ENCODE measurements at regions not wholly inside any gene's neighbourhood (a gene's known extent, or its start where the extent isn't known, plus 50 kb on each side); places are given as distances from the start of the nearest gene placed in this dataset.

DNA sequence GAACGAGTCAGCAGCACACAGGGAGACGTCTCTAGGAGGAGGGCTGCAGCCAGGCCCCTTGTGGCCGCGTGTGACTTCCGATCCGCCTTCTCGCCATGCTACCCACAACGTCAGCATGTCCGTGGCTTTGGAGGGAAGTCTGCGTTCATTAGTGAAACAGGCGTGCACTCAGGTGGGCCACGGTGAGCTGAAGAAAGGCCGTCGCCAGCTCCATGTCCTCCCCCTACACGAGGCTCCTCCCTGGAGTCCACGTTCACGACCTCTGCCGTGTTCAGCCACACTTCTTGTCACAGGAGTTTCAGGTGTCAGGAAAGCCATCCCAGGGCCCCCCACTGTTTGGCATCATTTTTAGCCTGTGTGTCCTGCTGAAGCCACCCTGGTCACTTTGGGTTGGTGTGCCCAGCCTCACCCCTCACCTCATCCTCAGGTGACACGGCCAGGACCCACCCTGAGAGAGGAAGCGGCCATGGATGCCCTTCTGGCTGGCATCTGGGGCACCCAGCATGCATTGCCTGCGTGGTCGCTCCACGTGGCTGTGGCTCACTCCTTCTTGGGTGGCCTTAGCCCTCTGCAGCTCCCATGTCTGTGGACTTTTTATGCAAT, 310.6 kb upstream of the SHH start:
- 88% methylated on average over 15 of the region's 23 CpGs; no CpG with 5 or more reads in 1 of the 2 experiments for WGBS, 2 experiments (ENCODE audit: extremely low coverage in 2 of 2, insufficient read length in 1 of 2)
- Histone ChIP-seq H4K20me1 (ENCODE audit: insufficient read depth, low read length) (no peaks in the 10 kb centered on the region), H3K4me3 (ENCODE audit: insufficient read depth, low read depth, low read length) (no peak overlapping the region), H2AFZ (replicated peaks; ENCODE audit: low read length, poor library complexity) (no peak overlapping the region), H3K4me1 (ENCODE audit: control insufficient read depth, insufficient read depth, low read length) (no peaks in the 10 kb centered on the region), H2AK9ac (replicated peaks; ENCODE audit: low read depth, low read length, poor library complexity) (no peak overlapping the region), H3K79me1 (ENCODE audit: low read depth in 1 of 2, low read length in 2 of 2) (no peaks in the 10 kb centered on the region), H3K27ac (ENCODE audit: insufficient read depth, low read length) (no peak overlapping the region), H3K27me3 (ENCODE audit: control insufficient read depth, insufficient read depth, low read length) (no peaks in the 10 kb centered on the region), H2BK5ac (ENCODE audit: low read depth, low read length, poor library complexity, severe bottlenecking) (no peak overlapping the region), H4K91ac (ENCODE audit: insufficient read depth, low read depth, low read length) (no peak overlapping the region), H3K4ac (ENCODE audit: low read depth, low read length) (no peak overlapping the region), H4K5ac (ENCODE audit: low read depth, low read length) (no peak overlapping the region), H2BK20ac (ENCODE audit: low read depth, low read length) (no peak overlapping the region), H2AK5ac (ENCODE audit: low read depth, low read length) (no peak overlapping the region), H4K8ac (ENCODE audit: low read depth in 2 of 2, low read length in 2 of 2) (no peak overlapping the region), H3K14ac (replicated peaks; ENCODE audit: low read depth, low read length) (no peak overlapping the region), H3K4me2 (ENCODE audit: low read depth, low read length) (no peak overlapping the region), H3K9ac (ENCODE audit: low read depth, low read length) (no peak overlapping the region), H3K9me1 (ENCODE audit: insufficient read depth, low read length) (no peaks in the 10 kb centered on the region), H3K56ac (ENCODE audit: extremely low read depth, insufficient read depth, low read length) (no peak overlapping the region), H3K9me3 (ENCODE audit: control insufficient read depth, insufficient read depth, low read length) (peaks cover 61% of the 10 kb centered on the region), H3K18ac (ENCODE audit: low read depth, low read length) (no peak overlapping the region), H2BK15ac (ENCODE audit: low read depth, low read length) (no peak overlapping the region), H3K36me3 (ENCODE audit: control insufficient read depth, insufficient read depth, low read length) (no peaks in the 10 kb centered on the region), H2BK120ac (ENCODE audit: low read depth, low read length) (no peak overlapping the region), H3K23ac (ENCODE audit: low read depth, low read length) (no peak overlapping the region)
- dilution Hi-C loops (cut with HindIII; ENCODE audit: low sequenced_read_pairs, unreplicated experiment) (no loop called here), intact Hi-C loops (cut with micrococcal nuclease) (no loop called here), in situ Hi-C loops (cut with MboI; ENCODE audit: low sequenced_read_pairs) (no loop called here)
- TF ChIP-seq POLR2A (IDR thresholded peaks at IDR 0.05; ENCODE audit: low read depth, low read length) (no peak), FOS (IDR thresholded peaks at IDR 0.05; ENCODE audit: low read depth, low read length) (no peak), MXI1 (IDR thresholded peaks at IDR 0.05; ENCODE audit: borderline replicate concordance, low read depth, low read length) (no peak), CHD1 (IDR thresholded peaks at IDR 0.05; ENCODE audit: low read depth, low read length) (no peak), NFE2L2 (IDR thresholded peaks at IDR 0.05; ENCODE audit: low read depth, low read length) (no peak), CEBPB (IDR thresholded peaks at IDR 0.05; ENCODE audit: low read depth, low read length) (no peak), MAZ (IDR thresholded peaks at IDR 0.05; ENCODE audit: borderline replicate concordance, low read depth, low read length) (no peak), BHLHE40 (IDR thresholded peaks at IDR 0.05; ENCODE audit: low read depth, low read length) (no peak), MAFK (IDR thresholded peaks at IDR 0.05; ENCODE audit: low read depth, low read length) (no peak), RCOR1 (IDR thresholded peaks at IDR 0.05; ENCODE audit: insufficient replicate concordance, low read length) (no peak), SMC3 (IDR thresholded peaks at IDR 0.05; ENCODE audit: low read depth, low read length) (no peak), RAD21 (IDR thresholded peaks at IDR 0.05; ENCODE audit: low read length) (no peak), RFX5 (IDR thresholded peaks at IDR 0.05; ENCODE audit: low read depth, low read length) (no peak)
- TF ChIP-seq, protein P1, sequence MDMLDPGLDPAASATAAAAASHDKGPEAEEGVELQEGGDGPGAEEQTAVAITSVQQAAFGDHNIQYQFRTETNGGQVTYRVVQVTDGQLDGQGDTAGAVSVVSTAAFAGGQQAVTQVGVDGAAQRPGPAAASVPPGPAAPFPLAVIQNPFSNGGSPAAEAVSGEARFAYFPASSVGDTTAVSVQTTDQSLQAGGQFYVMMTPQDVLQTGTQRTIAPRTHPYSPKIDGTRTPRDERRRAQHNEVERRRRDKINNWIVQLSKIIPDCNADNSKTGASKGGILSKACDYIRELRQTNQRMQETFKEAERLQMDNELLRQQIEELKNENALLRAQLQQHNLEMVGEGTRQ (IDR thresholded peaks at IDR 0.05; ENCODE audit: low read depth, low read length) = no peak
- TF ChIP-seq, protein P2, sequence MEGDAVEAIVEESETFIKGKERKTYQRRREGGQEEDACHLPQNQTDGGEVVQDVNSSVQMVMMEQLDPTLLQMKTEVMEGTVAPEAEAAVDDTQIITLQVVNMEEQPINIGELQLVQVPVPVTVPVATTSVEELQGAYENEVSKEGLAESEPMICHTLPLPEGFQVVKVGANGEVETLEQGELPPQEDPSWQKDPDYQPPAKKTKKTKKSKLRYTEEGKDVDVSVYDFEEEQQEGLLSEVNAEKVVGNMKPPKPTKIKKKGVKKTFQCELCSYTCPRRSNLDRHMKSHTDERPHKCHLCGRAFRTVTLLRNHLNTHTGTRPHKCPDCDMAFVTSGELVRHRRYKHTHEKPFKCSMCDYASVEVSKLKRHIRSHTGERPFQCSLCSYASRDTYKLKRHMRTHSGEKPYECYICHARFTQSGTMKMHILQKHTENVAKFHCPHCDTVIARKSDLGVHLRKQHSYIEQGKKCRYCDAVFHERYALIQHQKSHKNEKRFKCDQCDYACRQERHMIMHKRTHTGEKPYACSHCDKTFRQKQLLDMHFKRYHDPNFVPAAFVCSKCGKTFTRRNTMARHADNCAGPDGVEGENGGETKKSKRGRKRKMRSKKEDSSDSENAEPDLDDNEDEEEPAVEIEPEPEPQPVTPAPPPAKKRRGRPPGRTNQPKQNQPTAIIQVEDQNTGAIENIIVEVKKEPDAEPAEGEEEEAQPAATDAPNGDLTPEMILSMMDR (conservative IDR thresholded peaks at IDR 0.05; ENCODE audit: low read depth, low read length) = no peak
- TF ChIP-seq, protein P3, sequence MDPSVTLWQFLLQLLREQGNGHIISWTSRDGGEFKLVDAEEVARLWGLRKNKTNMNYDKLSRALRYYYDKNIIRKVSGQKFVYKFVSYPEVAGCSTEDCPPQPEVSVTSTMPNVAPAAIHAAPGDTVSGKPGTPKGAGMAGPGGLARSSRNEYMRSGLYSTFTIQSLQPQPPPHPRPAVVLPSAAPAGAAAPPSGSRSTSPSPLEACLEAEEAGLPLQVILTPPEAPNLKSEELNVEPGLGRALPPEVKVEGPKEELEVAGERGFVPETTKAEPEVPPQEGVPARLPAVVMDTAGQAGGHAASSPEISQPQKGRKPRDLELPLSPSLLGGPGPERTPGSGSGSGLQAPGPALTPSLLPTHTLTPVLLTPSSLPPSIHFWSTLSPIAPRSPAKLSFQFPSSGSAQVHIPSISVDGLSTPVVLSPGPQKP (IDR thresholded peaks at IDR 0.05; ENCODE audit: borderline replicate concordance, low read depth, low read length) = no peak
- no peak for ATAC-seq (ENCODE audit: low read depth)
- ChIA-PET CTCF (no interaction called here), POLR2A (ENCODE audit: unreplicated experiment) (no interaction called here)
- no peak for DNase-seq
- no TSS peak for BruUV-seq (replicated peaks)
